Activated CD8-positive, alpha-beta T cell treated with anti-CD3 and anti-CD28 coated beads for 36 hours (primary cell): ENCODE measurements at regions not wholly inside any gene's neighbourhood (a gene's known extent, or its start where the extent isn't known, plus 50 kb on each side); places are given as distances from the start of the nearest gene placed in this dataset.
"Not testable (repeated sequence)": the region's sequence is repeated elsewhere in the genome, so short reads cannot be mapped to it uniquely, and the experiment has no call there.

Source experiments
- ATAC-seq: fragments of 200-7000 bp; cut with Tn5 transposase; one replicate; pipeline ENCODE4 v1.10.0; 2021; ENCODE audit warnings: mild to moderate bottlenecking, moderate library complexity
- CTCF ChIA-PET: fragments of 350-600 bp; sonication (Branson Sonifier 250); formaldehyde crosslinking; loops from one replicate; lab custom pipeline; 2021; ENCODE audit warnings: antibody characterized with exemption; lab: Charles Lee
- POLR2A ChIA-PET: fragments of 350-600 bp; sonication (Branson Sonifier 250); formaldehyde crosslinking; loops from one replicate; lab custom pipeline; 2021; ENCODE audit warnings: antibody characterized with exemption; lab: Charles Lee
- DNase-seq: peaks from one replicate; pipeline ENCODE4 v3.0.0-alpha.2; 2020
- H3K27ac Mint-ChIP-seq: one replicate; pipeline ENCODE4 v1.8.0; 2021; ENCODE audit warnings: mild to moderate bottlenecking, mixed read lengths
- H3K27me3 Mint-ChIP-seq: one replicate; pipeline ENCODE4 v1.8.0; 2021; ENCODE audit warnings: mixed read lengths
- H3K36me3 Mint-ChIP-seq: one replicate; pipeline ENCODE4 v1.8.0; 2021; ENCODE audit warnings: low read depth, mixed read lengths
- H3K4me1 Mint-ChIP-seq: one replicate; pipeline ENCODE4 v1.8.0; 2021; ENCODE audit warnings: low read depth, mixed read lengths
- H3K4me3 Mint-ChIP-seq: one replicate; pipeline ENCODE4 v1.8.0; 2021; ENCODE audit warnings: mild to moderate bottlenecking, moderate library complexity, mixed read lengths
- H3K9me3 Mint-ChIP-seq: one replicate; pipeline ENCODE4 v1.8.0; 2021; ENCODE audit warnings: mixed read lengths
- intact Hi-C: fragments of 100-400 bp; cut with micrococcal nuclease; formaldehyde crosslinking; loops from one replicate; pipeline ENCODE4 v1.10.0; 2022
- TF ChIP-seq, protein P1 (sequence below): fragments of 200-600 bp; IDR thresholded peaks from one replicate; pipeline ENCODE4 v1.8.0; 2022; ENCODE audit warnings: antibody characterized with exemption, mild to moderate bottlenecking

DNA sequence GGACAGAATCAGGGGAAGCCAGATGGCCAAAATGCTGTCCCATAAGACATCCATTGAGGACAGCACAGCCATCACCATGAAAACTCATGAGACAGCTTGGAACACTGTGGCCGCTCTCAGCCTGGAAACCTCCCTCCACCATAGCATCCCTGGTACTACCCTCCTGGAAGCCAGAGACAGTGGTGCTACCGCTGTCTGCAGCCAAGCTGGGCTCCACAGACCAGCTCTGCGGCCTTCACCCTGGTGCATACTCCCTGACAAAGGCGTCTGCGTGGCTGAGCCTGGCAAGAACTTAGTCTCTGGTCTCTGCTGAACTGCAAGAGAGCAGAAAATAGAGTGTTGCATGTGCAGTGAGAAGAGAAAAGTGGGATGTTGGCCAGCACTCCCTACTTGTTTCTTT is 558.0 kb downstream of the C6orf118 start:
- ChIA-PET POLR2A (no interaction called here), CTCF (no interaction called here)
- Mint-ChIP-seq H3K4me1 (no peaks in the 10 kb centered on the region), H3K4me3 (no peak overlapping the region), H3K36me3 (no peaks in the 10 kb centered on the region), H3K27ac (no peak overlapping the region), H3K9me3 (peaks cover 4% of the 10 kb centered on the region), H3K27me3 (no peaks in the 10 kb centered on the region)
- DNase-seq (no peak), ATAC-seq (no peak)
- TF ChIP-seq, protein P1, sequence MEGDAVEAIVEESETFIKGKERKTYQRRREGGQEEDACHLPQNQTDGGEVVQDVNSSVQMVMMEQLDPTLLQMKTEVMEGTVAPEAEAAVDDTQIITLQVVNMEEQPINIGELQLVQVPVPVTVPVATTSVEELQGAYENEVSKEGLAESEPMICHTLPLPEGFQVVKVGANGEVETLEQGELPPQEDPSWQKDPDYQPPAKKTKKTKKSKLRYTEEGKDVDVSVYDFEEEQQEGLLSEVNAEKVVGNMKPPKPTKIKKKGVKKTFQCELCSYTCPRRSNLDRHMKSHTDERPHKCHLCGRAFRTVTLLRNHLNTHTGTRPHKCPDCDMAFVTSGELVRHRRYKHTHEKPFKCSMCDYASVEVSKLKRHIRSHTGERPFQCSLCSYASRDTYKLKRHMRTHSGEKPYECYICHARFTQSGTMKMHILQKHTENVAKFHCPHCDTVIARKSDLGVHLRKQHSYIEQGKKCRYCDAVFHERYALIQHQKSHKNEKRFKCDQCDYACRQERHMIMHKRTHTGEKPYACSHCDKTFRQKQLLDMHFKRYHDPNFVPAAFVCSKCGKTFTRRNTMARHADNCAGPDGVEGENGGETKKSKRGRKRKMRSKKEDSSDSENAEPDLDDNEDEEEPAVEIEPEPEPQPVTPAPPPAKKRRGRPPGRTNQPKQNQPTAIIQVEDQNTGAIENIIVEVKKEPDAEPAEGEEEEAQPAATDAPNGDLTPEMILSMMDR = no peak
- intact Hi-C loops = no loop called here

DNA sequence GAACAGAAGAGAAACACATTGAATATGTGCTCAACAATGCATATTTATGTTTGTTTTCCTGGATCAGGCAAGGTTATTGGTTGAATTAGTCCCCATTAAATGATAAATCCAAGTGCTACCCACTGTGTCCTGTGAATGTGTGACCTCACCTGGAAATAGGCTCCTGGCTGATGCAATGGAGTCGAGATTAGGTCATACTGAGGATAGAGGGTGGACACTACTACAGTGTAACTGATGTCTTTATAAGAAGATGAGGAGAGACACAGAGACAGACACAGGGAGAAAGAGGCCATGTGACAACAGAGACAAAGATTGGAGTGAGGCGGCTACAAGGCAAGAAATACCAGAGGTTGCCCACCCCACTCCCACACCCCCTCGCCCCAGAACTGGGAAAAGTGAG is 559.3 kb downstream of the C6orf118 start:
- Mint-ChIP-seq H3K4me1 (no peaks in the 10 kb centered on the region), H3K27me3 (no peaks in the 10 kb centered on the region), H3K4me3 (no peak overlapping the region), H3K9me3 (peaks cover 4% of the 10 kb centered on the region), H3K36me3 (no peaks in the 10 kb centered on the region), H3K27ac (no peak overlapping the region)
- DNase-seq (no peak), ATAC-seq (no peak)
- CTCF ChIA-PET = no interaction called here
- POLR2A ChIA-PET = no interaction called here
- intact Hi-C loops = no loop called here
- TF ChIP-seq, protein P1 = no peak

DNA sequence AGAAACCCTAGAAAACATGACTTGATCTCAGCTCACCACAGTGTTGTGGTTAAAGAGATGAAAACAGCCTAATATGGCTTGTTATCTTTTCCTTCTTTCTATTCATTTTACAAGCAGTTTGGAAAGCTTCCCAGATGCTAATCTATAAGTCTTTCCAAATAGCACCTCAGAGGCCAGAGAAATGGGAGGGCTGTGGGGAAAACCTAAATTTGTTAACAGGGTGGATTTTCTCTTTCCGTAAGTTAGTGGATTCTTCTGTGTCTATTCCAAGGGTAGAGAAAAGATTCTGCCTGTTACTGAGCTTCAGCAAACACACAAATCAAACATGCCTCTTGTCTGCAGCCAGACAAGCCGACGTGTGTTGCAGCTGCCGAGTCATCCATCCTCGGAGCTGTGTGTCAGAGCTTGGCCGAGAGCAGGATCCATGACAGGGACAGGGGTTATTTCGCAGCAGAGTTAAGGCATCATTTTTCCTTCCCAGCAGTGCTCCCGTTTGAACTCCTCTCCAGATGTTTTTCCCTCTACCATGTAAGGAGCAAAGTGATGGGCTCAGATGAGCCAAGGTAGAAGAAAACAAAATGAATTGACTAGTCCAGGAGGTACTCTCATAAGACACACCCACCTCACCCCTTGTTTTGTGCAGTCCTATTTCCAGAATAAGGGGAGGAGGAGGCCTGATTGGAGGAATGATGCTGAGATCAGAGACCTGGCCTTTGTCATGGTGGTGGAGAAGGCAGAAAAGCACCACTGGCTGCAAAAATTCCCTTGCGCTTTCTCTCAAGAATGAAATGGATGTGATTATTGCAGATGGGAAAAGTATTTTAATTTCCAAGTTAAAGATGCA is 560.0 kb downstream of the C6orf118 start:
- Mint-ChIP-seq H3K9me3 (peaks cover 4% of the 10 kb centered on the region), H3K27ac (no peak overlapping the region), H3K4me1 (no peaks in the 10 kb centered on the region), H3K36me3 (no peaks in the 10 kb centered on the region), H3K4me3 (no peak overlapping the region), H3K27me3 (no peaks in the 10 kb centered on the region)
- TF ChIP-seq, protein P1 = no peak
- CTCF ChIA-PET = no interaction called here
- POLR2A ChIA-PET = no interaction called here
- DNase-seq (no peak), ATAC-seq (no peak)
- intact Hi-C loops = no loop called here

DNA sequence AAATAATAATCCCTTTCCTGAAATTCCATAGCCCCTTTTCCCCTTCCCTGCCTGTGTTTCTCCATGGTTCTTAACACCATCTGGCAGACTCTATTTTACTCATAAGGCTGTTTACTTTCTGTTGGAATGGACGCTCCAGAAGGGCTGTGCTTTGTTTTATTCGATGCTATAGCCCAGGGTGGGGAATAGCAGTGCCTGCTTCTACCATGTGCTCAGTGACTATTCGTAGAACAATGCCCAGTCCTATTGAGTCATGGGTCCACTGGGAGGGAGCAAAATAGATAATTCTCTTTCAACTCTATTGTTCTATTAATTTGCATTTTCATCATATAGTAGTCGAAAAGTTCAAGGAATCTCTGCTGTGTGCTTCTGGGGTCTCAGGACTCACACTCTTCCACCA is 565.1 kb downstream of the C6orf118 start:
- no peak for DNase-seq
- no peak for ATAC-seq
- intact Hi-C loops = no loop called here
- no peak overlapping the region for H3K27ac Mint-ChIP-seq
- H3K4me3 Mint-ChIP-seq = no peak overlapping the region
- H3K9me3 Mint-ChIP-seq = peaks cover 8% of the 10 kb centered on the region
- H3K27me3 Mint-ChIP-seq = no peaks in the 10 kb centered on the region
- TF ChIP-seq, protein P1 = no peak
- no peaks in the 10 kb centered on the region for H3K36me3 Mint-ChIP-seq
- CTCF ChIA-PET = no interaction called here
- POLR2A ChIA-PET = no interaction called here
- no peaks in the 10 kb centered on the region for H3K4me1 Mint-ChIP-seq

DNA sequence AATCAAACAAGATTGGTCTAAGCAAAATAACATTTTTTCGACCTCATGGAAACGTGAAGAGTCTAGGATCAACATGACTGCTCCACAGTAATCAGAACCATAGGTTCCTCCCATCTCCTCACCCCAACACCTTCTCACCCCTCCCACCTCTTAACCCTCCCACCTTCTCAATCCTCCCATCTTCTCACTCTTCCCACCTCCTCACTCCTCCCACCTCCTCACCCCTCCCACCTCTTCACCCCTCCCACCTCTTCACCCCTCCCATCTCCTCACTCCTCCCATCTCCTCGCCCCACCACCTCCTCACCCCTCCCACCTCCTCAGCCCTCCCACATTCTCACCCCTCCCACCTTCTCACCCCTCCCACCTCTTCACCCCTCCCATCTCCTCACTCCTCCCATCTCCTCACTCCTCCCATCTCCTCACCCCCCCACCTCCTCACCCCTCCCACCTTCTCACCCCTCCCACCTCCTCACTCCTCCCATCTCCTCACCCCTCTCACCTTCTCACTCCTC is 567.4 kb downstream of the C6orf118 start:
- Mint-ChIP-seq H3K9me3 (peaks cover 5% of the 10 kb centered on the region), H3K27ac (no peak overlapping the region), H3K36me3 (no peaks in the 10 kb centered on the region), H3K4me1 (no peaks in the 10 kb centered on the region), H3K27me3 (no peaks in the 10 kb centered on the region), H3K4me3 (no peak overlapping the region)
- ATAC-seq (no peak), DNase-seq (no peak)
- intact Hi-C loops = no loop called here
- CTCF ChIA-PET = no interaction called here
- POLR2A ChIA-PET = no interaction called here
- TF ChIP-seq, protein P1 = no peak

DNA sequence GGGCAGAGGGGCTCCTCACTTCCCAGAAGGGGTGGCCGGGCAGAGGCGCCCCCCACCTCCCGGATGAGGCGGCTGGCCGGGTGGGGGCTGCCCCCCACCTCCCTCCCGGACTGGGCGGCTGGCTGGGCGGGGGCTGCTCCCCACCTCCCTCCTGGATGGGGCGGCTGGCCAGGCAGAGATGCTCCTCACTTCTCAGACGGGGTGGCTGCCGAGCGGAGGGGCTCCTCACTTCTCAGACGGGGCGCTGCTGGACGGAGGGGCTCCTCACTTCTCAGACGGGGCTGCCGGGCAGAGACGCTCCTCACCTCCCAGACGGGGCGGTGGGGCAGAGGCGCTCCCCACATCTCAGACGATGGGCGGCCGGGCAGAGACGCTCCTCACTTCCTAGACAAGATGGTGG is 573.3 kb downstream of the C6orf118 start:
- ATAC-seq, intact Hi-C loops, H3K27me3 Mint-ChIP-seq, H3K36me3 Mint-ChIP-seq, H3K4me1 Mint-ChIP-seq, DNase-seq, H3K4me3 Mint-ChIP-seq, CTCF ChIA-PET, H3K9me3 Mint-ChIP-seq, H3K27ac Mint-ChIP-seq, POLR2A ChIA-PET: not testable (repeated sequence)
